SK-N-SH (cell line): ENCODE measurements at regions not wholly inside any gene's neighbourhood (a gene's known extent, or its start where the extent isn't known, plus 50 kb on each side); places are given as distances from the start of the nearest gene placed in this dataset.

ENCODE experiments used
- ELF1 ChIP-seq: IDR thresholded peaks from 2 replicates; pipeline ENCODE4 v1.4.0; 2012
- MAX ChIP-seq: IDR thresholded peaks from 2 replicates; pipeline ENCODE4 v1.4.0; 2012; ENCODE audit warnings: low read depth
- MXI1 ChIP-seq: IDR thresholded peaks from 2 replicates; pipeline ENCODE4 v1.6.1; 2012; ENCODE audit warnings: mild to moderate bottlenecking, low read depth, low read length, improper control_type of control experiment
- TAF1 ChIP-seq: IDR thresholded peaks from 2 replicates; pipeline ENCODE4 v1.6.1; 2012; ENCODE audit warnings: low read depth, mild to moderate bottlenecking, low read length, moderate library complexity, borderline replicate concordance
- TF ChIP-seq, protein P1 (sequence below): fragments of 200-600 bp; sonication (generic); IDR thresholded peaks from 2 replicates; pipeline ENCODE4 v1.6.1; 2017; ENCODE audit warnings: antibody characterized with exemption, mild to moderate bottlenecking, moderate library complexity
- TF ChIP-seq, protein P2 (sequence below): fragments of 150-350 bp; IDR thresholded peaks from 2 replicates; pipeline ENCODE4 v1.6.1; 2017; ENCODE audit warnings: antibody characterized with exemption, low read length, low read depth, borderline replicate concordance
- TF ChIP-seq, protein P3 (sequence below): IDR thresholded peaks from 2 replicates; pipeline ENCODE4 v1.6.1; 2012; ENCODE audit warnings: mild to moderate bottlenecking, low read depth, low read length, moderate library complexity

GRCh38 chr7:152974577-152974976 lies 215.0 kb downstream of the ACTR3B start:
- TF ChIP-seq MAX (no peak), ELF1 (no peak), TAF1 (no peak), MXI1 (no peak)
- TF ChIP-seq, protein P1, sequence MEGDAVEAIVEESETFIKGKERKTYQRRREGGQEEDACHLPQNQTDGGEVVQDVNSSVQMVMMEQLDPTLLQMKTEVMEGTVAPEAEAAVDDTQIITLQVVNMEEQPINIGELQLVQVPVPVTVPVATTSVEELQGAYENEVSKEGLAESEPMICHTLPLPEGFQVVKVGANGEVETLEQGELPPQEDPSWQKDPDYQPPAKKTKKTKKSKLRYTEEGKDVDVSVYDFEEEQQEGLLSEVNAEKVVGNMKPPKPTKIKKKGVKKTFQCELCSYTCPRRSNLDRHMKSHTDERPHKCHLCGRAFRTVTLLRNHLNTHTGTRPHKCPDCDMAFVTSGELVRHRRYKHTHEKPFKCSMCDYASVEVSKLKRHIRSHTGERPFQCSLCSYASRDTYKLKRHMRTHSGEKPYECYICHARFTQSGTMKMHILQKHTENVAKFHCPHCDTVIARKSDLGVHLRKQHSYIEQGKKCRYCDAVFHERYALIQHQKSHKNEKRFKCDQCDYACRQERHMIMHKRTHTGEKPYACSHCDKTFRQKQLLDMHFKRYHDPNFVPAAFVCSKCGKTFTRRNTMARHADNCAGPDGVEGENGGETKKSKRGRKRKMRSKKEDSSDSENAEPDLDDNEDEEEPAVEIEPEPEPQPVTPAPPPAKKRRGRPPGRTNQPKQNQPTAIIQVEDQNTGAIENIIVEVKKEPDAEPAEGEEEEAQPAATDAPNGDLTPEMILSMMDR = no peak
- TF ChIP-seq, protein P2, sequence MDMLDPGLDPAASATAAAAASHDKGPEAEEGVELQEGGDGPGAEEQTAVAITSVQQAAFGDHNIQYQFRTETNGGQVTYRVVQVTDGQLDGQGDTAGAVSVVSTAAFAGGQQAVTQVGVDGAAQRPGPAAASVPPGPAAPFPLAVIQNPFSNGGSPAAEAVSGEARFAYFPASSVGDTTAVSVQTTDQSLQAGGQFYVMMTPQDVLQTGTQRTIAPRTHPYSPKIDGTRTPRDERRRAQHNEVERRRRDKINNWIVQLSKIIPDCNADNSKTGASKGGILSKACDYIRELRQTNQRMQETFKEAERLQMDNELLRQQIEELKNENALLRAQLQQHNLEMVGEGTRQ = no peak
- TF ChIP-seq, protein P3, sequence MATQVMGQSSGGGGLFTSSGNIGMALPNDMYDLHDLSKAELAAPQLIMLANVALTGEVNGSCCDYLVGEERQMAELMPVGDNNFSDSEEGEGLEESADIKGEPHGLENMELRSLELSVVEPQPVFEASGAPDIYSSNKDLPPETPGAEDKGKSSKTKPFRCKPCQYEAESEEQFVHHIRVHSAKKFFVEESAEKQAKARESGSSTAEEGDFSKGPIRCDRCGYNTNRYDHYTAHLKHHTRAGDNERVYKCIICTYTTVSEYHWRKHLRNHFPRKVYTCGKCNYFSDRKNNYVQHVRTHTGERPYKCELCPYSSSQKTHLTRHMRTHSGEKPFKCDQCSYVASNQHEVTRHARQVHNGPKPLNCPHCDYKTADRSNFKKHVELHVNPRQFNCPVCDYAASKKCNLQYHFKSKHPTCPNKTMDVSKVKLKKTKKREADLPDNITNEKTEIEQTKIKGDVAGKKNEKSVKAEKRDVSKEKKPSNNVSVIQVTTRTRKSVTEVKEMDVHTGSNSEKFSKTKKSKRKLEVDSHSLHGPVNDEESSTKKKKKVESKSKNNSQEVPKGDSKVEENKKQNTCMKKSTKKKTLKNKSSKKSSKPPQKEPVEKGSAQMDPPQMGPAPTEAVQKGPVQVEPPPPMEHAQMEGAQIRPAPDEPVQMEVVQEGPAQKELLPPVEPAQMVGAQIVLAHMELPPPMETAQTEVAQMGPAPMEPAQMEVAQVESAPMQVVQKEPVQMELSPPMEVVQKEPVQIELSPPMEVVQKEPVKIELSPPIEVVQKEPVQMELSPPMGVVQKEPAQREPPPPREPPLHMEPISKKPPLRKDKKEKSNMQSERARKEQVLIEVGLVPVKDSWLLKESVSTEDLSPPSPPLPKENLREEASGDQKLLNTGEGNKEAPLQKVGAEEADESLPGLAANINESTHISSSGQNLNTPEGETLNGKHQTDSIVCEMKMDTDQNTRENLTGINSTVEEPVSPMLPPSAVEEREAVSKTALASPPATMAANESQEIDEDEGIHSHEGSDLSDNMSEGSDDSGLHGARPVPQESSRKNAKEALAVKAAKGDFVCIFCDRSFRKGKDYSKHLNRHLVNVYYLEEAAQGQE = no peak
